ENCODE measurements at regions not wholly inside any gene's neighbourhood (a gene's known extent, or its start where the extent isn't known, plus 50 kb on each side); places are given as distances from the start of the nearest gene placed in this dataset.

DNA sequence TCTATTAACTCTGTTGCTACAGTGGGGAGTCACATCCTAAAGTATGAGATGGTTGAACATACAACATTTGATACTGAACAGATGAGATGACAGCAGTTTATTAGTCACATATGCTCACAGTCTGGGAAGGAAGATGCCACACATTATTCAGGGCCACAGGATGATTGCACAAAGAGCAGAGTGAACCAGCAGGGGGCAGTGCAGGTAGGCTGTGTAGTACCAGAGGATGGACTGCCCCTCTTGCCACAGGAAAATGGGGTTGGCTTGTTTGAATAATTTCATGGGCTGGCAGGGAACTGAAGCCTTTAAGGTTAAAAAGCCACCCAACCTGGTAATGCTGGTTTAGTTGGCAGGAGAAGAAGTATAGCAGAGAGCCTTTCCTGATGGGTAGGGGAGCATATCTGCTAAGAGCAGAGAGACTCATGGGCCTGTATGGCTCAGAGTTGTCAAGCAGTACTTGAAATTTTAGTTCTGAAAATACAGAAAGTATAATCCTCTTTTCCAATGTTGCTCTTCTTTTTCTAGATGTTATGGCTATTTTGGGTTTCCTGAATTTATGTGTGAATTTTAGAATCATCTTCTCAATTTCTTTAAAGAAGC lies 180.4 kb upstream of the B3GAT1 start:
- Histone ChIP-seq H2AFZ (ENCODE audit: low read length) (no peak overlapping the region), H3K9ac (ENCODE audit: insufficient read depth, low read depth, low read length) (no peak overlapping the region), H3K79me2 (ENCODE audit: insufficient read depth, low read length) (no peaks in the 10 kb centered on the region), H4K20me1 (ENCODE audit: insufficient read depth, low read length) (no peaks in the 10 kb centered on the region), H3K4me1 (ENCODE audit: insufficient read depth, low read length) (no peaks in the 10 kb centered on the region), H3K9me3 (ENCODE audit: low read length) (no peaks in the 10 kb centered on the region), H3K27ac (ENCODE audit: extremely low read length, insufficient read depth, low read length) (no peak overlapping the region), H3K36me3 (replicated peaks in 1 of 2; ENCODE audit: control insufficient read depth in 1 of 2, insufficient read depth in 2 of 2, low read length in 2 of 2) (no peaks in the 10 kb centered on the region), H3K4me2 (ENCODE audit: low read depth, low read length) (no peak overlapping the region), H3K27me3 (ENCODE audit: control insufficient read depth in 1 of 2, insufficient read depth in 2 of 2, low read length in 2 of 2) (peaks cover 0 to 4% of the 10 kb centered on the region in 2 experiments; a peak in 1 of 5 replicates), H3K4me3 (replicated peaks in 1 of 3; ENCODE audit: insufficient read depth in 1 of 3, low read depth in 2 of 3, low read length in 3 of 3) (no peak overlapping the region)
- TF ChIP-seq CEBPG (CRISPR knock-in tag; IDR thresholded peaks at IDR 0.05) (peak; percentile 28; the same call in 1 of the 2 replicates), STAG1 (CRISPR knock-in tag; IDR thresholded peaks at IDR 0.05) (peak; percentile 73), SMC3 (IDR thresholded peaks at IDR 0.05; ENCODE audit: low read length) (peak; percentile 48), RAD21 (CRISPR knock-in tag; IDR thresholded peaks at IDR 0.05) (peak; percentile 31; the same call in 1 of the 2 replicates), FOXJ3 (CRISPR knock-in tag; IDR thresholded peaks at IDR 0.05; ENCODE audit: borderline replicate concordance) (no peak), CHD2 (IDR thresholded peaks at IDR 0.05; ENCODE audit: low read depth, low read length) (no peak), THYN1 (CRISPR knock-in tag; IDR thresholded peaks at IDR 0.05; ENCODE audit: borderline replicate concordance, low read depth) (no peak)
- TF ChIP-seq, protein P1, sequence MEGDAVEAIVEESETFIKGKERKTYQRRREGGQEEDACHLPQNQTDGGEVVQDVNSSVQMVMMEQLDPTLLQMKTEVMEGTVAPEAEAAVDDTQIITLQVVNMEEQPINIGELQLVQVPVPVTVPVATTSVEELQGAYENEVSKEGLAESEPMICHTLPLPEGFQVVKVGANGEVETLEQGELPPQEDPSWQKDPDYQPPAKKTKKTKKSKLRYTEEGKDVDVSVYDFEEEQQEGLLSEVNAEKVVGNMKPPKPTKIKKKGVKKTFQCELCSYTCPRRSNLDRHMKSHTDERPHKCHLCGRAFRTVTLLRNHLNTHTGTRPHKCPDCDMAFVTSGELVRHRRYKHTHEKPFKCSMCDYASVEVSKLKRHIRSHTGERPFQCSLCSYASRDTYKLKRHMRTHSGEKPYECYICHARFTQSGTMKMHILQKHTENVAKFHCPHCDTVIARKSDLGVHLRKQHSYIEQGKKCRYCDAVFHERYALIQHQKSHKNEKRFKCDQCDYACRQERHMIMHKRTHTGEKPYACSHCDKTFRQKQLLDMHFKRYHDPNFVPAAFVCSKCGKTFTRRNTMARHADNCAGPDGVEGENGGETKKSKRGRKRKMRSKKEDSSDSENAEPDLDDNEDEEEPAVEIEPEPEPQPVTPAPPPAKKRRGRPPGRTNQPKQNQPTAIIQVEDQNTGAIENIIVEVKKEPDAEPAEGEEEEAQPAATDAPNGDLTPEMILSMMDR (CRISPR knock-in tag; IDR thresholded peaks at IDR 0.05): peak; percentile 75
- TF ChIP-seq, protein P2, sequence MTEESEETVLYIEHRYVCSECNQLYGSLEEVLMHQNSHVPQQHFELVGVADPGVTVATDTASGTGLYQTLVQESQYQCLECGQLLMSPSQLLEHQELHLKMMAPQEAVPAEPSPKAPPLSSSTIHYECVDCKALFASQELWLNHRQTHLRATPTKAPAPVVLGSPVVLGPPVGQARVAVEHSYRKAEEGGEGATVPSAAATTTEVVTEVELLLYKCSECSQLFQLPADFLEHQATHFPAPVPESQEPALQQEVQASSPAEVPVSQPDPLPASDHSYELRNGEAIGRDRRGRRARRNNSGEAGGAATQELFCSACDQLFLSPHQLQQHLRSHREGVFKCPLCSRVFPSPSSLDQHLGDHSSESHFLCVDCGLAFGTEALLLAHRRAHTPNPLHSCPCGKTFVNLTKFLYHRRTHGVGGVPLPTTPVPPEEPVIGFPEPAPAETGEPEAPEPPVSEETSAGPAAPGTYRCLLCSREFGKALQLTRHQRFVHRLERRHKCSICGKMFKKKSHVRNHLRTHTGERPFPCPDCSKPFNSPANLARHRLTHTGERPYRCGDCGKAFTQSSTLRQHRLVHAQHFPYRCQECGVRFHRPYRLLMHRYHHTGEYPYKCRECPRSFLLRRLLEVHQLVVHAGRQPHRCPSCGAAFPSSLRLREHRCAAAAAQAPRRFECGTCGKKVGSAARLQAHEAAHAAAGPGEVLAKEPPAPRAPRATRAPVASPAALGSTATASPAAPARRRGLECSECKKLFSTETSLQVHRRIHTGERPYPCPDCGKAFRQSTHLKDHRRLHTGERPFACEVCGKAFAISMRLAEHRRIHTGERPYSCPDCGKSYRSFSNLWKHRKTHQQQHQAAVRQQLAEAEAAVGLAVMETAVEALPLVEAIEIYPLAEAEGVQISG (CRISPR knock-in tag; IDR thresholded peaks at IDR 0.05): peak; percentile 82
- ATAC-seq (peak; percentile 85), FAIRE-seq (no peak), DNase-seq (ENCODE audit: low spot score) (peak; percentile 15)
- in situ Hi-C loops (cut with HindIII; ENCODE audit: extremely low pct_ligation_motif_present, low pct_unique_long_range_greater_than_20kb): no loop called here
- intact Hi-C loops (cut with micrococcal nuclease; ENCODE audit: unreplicated experiment): no loop called here
- ChIA-PET CTCF (ENCODE audit: low intra/inter-chr PET ratio, low total read pairs) (no interaction called here), POLR2A (no interaction called here)
- no TSS peak for BruUV-seq (replicated peaks)
